ENCODE measurements at regions not wholly inside any gene's neighbourhood (a gene's known extent, or its start where the extent isn't known, plus 50 kb on each side); places are given as distances from the start of the nearest gene placed in this dataset.

GRCh38 chr21:24160528-24160927, 1446.8 kb downstream of the MRPL39 start:
- Histone ChIP-seq H3K27me3 (ENCODE audit: insufficient read depth, low read depth) (no peaks in the 10 kb centered on the region), H4K20me1 (ENCODE audit: insufficient read depth) (no peaks in the 10 kb centered on the region), H3K79me2 (ENCODE audit: insufficient read depth, low read depth) (no peaks in the 10 kb centered on the region), H3K4me2 (no peak overlapping the region), H3K4me3 (IDR thresholded peaks at IDR 0.05; ENCODE audit: insufficient read depth, low read depth, low read length) (no peak overlapping the region), H3K27ac (no peak overlapping the region), H2AFZ (ENCODE audit: low read depth) (no peak overlapping the region), H3K36me3 (ENCODE audit: insufficient read depth) (no peaks in the 10 kb centered on the region), H3K4me1 (ENCODE audit: low read depth, poor library complexity, severe bottlenecking) (no peaks in the 10 kb centered on the region), H3K9ac (no peak overlapping the region)
- TF ChIP-seq CTCF (conservative IDR thresholded peaks at IDR 0.05; ENCODE audit: low read depth, low read length), result no peak

GRCh38 chr21:24153137-24153536, 1454.1 kb downstream of the MRPL39 start:
- no peak overlapping the region for H3K4me3 ChIP-seq (IDR thresholded peaks at IDR 0.05; ENCODE audit: insufficient read depth, low read depth, low read length)
- no peaks in the 10 kb centered on the region for H3K79me2 ChIP-seq (ENCODE audit: insufficient read depth, low read depth)
- no peaks in the 10 kb centered on the region for H3K4me1 ChIP-seq (ENCODE audit: low read depth, poor library complexity, severe bottlenecking)
- no peaks in the 10 kb centered on the region for H3K36me3 ChIP-seq (ENCODE audit: insufficient read depth)
- H4K20me1 ChIP-seq (ENCODE audit: insufficient read depth), result no peaks in the 10 kb centered on the region
- no peaks in the 10 kb centered on the region for H3K27me3 ChIP-seq (ENCODE audit: insufficient read depth, low read depth)
- no peak overlapping the region for H3K27ac ChIP-seq
- no peak overlapping the region for H3K4me2 ChIP-seq
- TF ChIP-seq CTCF (conservative IDR thresholded peaks at IDR 0.05; ENCODE audit: low read depth, low read length), result no peak
- H3K9ac ChIP-seq, result no peak overlapping the region
- no peak overlapping the region for H2AFZ ChIP-seq (ENCODE audit: low read depth)

GRCh38 chr21:24150753-24151152, 1456.5 kb downstream of the MRPL39 start:
- no peaks in the 10 kb centered on the region for H3K4me1 ChIP-seq (ENCODE audit: low read depth, poor library complexity, severe bottlenecking)
- no peak for TF ChIP-seq CTCF (conservative IDR thresholded peaks at IDR 0.05; ENCODE audit: low read depth, low read length)
- H2AFZ ChIP-seq (ENCODE audit: low read depth), result no peak overlapping the region
- no peaks in the 10 kb centered on the region for H3K27me3 ChIP-seq (ENCODE audit: insufficient read depth, low read depth)
- no peak overlapping the region for H3K4me2 ChIP-seq
- H3K79me2 ChIP-seq (ENCODE audit: insufficient read depth, low read depth), result no peaks in the 10 kb centered on the region
- H3K27ac ChIP-seq, result no peak overlapping the region
- no peak overlapping the region for H3K9ac ChIP-seq
- H4K20me1 ChIP-seq (ENCODE audit: insufficient read depth), result no peaks in the 10 kb centered on the region
- no peaks in the 10 kb centered on the region for H3K36me3 ChIP-seq (ENCODE audit: insufficient read depth)
- no peak overlapping the region for H3K4me3 ChIP-seq (IDR thresholded peaks at IDR 0.05; ENCODE audit: insufficient read depth, low read depth, low read length)

GRCh38 chr21:24148461-24148860, 1458.8 kb downstream of the MRPL39 start:
- no peaks in the 10 kb centered on the region for H4K20me1 ChIP-seq (ENCODE audit: insufficient read depth)
- no peak overlapping the region for H3K9ac ChIP-seq
- H3K36me3 ChIP-seq (ENCODE audit: insufficient read depth), result no peaks in the 10 kb centered on the region
- H3K4me3 ChIP-seq (IDR thresholded peaks at IDR 0.05; ENCODE audit: insufficient read depth, low read depth, low read length), result no peak overlapping the region
- no peak overlapping the region for H3K27ac ChIP-seq
- H3K4me1 ChIP-seq (ENCODE audit: low read depth, poor library complexity, severe bottlenecking), result no peaks in the 10 kb centered on the region
- no peak overlapping the region for H3K4me2 ChIP-seq
- TF ChIP-seq CTCF (conservative IDR thresholded peaks at IDR 0.05; ENCODE audit: low read depth, low read length), result no peak
- no peaks in the 10 kb centered on the region for H3K27me3 ChIP-seq (ENCODE audit: insufficient read depth, low read depth)
- no peaks in the 10 kb centered on the region for H3K79me2 ChIP-seq (ENCODE audit: insufficient read depth, low read depth)
- no peak overlapping the region for H2AFZ ChIP-seq (ENCODE audit: low read depth)

GRCh38 chr21:24147674-24148073, 1459.6 kb downstream of the MRPL39 start:
- Histone ChIP-seq H3K9ac (no peak overlapping the region), H3K27ac (no peak overlapping the region), H3K36me3 (ENCODE audit: insufficient read depth) (no peaks in the 10 kb centered on the region), H3K27me3 (ENCODE audit: insufficient read depth, low read depth) (no peaks in the 10 kb centered on the region), H3K4me1 (ENCODE audit: low read depth, poor library complexity, severe bottlenecking) (no peaks in the 10 kb centered on the region), H3K4me2 (no peak overlapping the region), H2AFZ (ENCODE audit: low read depth) (no peak overlapping the region), H3K4me3 (IDR thresholded peaks at IDR 0.05; ENCODE audit: insufficient read depth, low read depth, low read length) (no peak overlapping the region), H4K20me1 (ENCODE audit: insufficient read depth) (no peaks in the 10 kb centered on the region), H3K79me2 (ENCODE audit: insufficient read depth, low read depth) (no peaks in the 10 kb centered on the region)
- TF ChIP-seq CTCF (conservative IDR thresholded peaks at IDR 0.05; ENCODE audit: low read depth, low read length), result no peak
